ENCODE measurements at regions not wholly inside any gene's neighbourhood (a gene's known extent, or its start where the extent isn't known, plus 50 kb on each side); places are given as distances from the start of the nearest gene placed in this dataset.
"Not testable (repeated sequence)": the region's sequence is repeated elsewhere in the genome, so short reads cannot be mapped to it uniquely, and the experiment has no call there.

- TF ChIP-seq POLR2A (IDR thresholded peaks at IDR 0.05; ENCODE audit: low read length); GATA1 (IDR thresholded peaks at IDR 0.05; ENCODE audit: low read depth, low read length): not testable (repeated sequence)
Observed at GRCh38 chr3:118258850-118259249, 775.8 kb downstream of the IGSF11 start.
